ENCODE measurements at regions not wholly inside any gene's neighbourhood (a gene's known extent, or its start where the extent isn't known, plus 50 kb on each side); places are given as distances from the start of the nearest gene placed in this dataset.

GRCh38 chr5:74404574-74405508 is 235.7 kb downstream of the ENC1 start:
- TF ChIP-seq, protein P1, sequence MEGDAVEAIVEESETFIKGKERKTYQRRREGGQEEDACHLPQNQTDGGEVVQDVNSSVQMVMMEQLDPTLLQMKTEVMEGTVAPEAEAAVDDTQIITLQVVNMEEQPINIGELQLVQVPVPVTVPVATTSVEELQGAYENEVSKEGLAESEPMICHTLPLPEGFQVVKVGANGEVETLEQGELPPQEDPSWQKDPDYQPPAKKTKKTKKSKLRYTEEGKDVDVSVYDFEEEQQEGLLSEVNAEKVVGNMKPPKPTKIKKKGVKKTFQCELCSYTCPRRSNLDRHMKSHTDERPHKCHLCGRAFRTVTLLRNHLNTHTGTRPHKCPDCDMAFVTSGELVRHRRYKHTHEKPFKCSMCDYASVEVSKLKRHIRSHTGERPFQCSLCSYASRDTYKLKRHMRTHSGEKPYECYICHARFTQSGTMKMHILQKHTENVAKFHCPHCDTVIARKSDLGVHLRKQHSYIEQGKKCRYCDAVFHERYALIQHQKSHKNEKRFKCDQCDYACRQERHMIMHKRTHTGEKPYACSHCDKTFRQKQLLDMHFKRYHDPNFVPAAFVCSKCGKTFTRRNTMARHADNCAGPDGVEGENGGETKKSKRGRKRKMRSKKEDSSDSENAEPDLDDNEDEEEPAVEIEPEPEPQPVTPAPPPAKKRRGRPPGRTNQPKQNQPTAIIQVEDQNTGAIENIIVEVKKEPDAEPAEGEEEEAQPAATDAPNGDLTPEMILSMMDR (IDR thresholded peaks at IDR 0.05; ENCODE audit: low read depth, low read length), result no peak
- H3K4me3 ChIP-seq (ENCODE audit: low read depth, low read length), result no peak overlapping the region

GRCh38 chr5:74403771-74404170 is 236.8 kb downstream of the ENC1 start:
- no peak overlapping the region for H3K4me3 ChIP-seq (ENCODE audit: low read depth, low read length)
- TF ChIP-seq, protein P1 (IDR thresholded peaks at IDR 0.05; ENCODE audit: low read depth, low read length), result no peak

GRCh38 chr5:74402553-74402952 is 238.0 kb downstream of the ENC1 start:
- TF ChIP-seq, protein P1 (IDR thresholded peaks at IDR 0.05; ENCODE audit: low read depth, low read length), result no peak
- H3K4me3 ChIP-seq (ENCODE audit: low read depth, low read length), result no peak overlapping the region

- H3K4me3 ChIP-seq (ENCODE audit: low read depth, low read length), result no peak overlapping the region
- TF ChIP-seq, protein P1 (IDR thresholded peaks at IDR 0.05; ENCODE audit: low read depth, low read length), result no peak
Observed at GRCh38 chr5:74401946-74402320, 238.6 kb downstream of the ENC1 start.

DNA sequence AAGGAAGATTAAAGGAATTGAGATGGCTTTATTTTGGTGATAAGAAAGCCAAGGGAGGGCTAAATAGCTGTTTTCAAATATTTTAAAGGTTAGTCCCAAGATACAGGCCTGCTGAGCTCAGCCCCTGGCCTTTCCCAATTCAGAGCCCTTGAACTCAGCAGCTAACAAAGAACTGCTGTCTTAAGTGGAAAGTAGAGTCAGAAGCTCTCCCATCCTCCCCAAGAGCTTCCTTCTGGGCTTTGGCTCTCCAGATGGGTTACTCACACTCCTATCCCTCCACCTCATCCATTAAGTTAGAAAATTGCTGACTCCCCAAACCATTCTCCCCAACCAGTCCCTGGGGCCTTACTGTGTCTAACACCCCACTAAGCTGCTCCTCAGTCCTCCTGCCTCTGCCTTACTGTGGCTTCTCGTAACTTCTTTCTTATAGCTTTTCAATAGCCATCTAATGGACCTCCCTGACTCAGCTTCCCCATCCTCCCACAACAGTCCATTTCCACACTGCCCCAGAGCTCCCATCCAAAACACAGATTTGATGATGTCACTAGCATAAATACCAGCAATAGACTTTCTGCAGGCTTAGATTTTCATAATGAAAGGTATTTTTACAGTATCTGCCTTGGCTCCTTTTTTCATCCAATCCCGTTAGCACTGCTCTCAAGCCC is 239.1 kb downstream of the ENC1 start:
- TF ChIP-seq, protein P1 (IDR thresholded peaks at IDR 0.05; ENCODE audit: low read depth, low read length), result no peak
- no peak overlapping the region for H3K4me3 ChIP-seq (ENCODE audit: low read depth, low read length)

DNA sequence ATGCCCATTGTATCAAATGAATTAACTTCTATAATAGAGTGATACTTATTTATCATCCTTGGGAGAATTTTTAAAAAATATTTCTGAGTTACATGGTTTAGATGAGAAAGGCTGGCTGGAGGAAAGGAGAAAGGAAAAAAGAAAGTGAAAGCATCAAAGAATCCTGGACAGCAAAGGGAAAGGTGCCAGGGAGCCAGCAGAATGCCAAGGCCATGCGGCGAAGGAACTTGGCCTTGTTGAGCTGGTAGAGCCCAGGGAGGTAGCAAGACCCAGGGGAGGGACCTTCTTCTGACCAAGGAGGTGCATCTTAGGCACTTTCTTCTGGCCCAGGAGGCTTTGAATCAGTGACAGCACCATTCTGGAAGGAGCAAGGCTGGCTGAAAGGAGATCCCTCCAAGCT is 240.5 kb downstream of the ENC1 start:
- H3K4me3 ChIP-seq (ENCODE audit: low read depth, low read length), result no peak overlapping the region
- TF ChIP-seq, protein P1 (IDR thresholded peaks at IDR 0.05; ENCODE audit: low read depth, low read length), result no peak

Measured in WI38 (cell line).